Posterior cingulate gyrus (tissue), 11 donors: ENCODE measurements at regions not wholly inside any gene's neighbourhood (a gene's known extent, or its start where the extent isn't known, plus 50 kb on each side); places are given as distances from the start of the nearest gene placed in this dataset.
A peak's percentile ranks its signal among the peaks of the same experiment; 100 is the strongest.
"Not testable (repeated sequence)": the region's sequence is repeated elsewhere in the genome, so short reads cannot be mapped to it uniquely, and the experiment has no call there.

ENCODE experiments used
- DNase-seq, 10 donors: peaks; one replicate each; pipeline versions ENCODE4 v3.0.0 to v3.0.0-alpha.2; 2020 to 2021; ENCODE audit warnings: mixed read lengths in 3 of 10
- intact Hi-C: fragments of 100-400 bp; cut with DNase I; formaldehyde crosslinking; loops from one replicate; pipeline ENCODE4 v1.15.1; 2023

GRCh38 chr15:81784751-81785150, 261.1 kb downstream of the MEX3B start:
- intact Hi-C loops = no loop called here
- no peak for DNase-seq

- no peak for DNase-seq
- intact Hi-C loops = no loop called here
Observed at GRCh38 chr15:81783586-81783985, 262.2 kb downstream of the MEX3B start.

GRCh38 chr15:81783076-81783475, 262.7 kb downstream of the MEX3B start:
- intact Hi-C loops = no loop called here
- DNase-seq = no peak

- intact Hi-C loops = no loop called here
- DNase-seq = no peak
Observed at GRCh38 chr15:81781395-81781794, 264.4 kb downstream of the MEX3B start.

GRCh38 chr15:81780966-81781365, 264.9 kb downstream of the MEX3B start:
- intact Hi-C loops = no loop called here
- DNase-seq = no peak

GRCh38 chr15:81779181-81779580, 266.6 kb downstream of the MEX3B start:
- no peak for DNase-seq
- intact Hi-C loops = no loop called here

- intact Hi-C loops = no loop called here
- DNase-seq = no peak
Observed at GRCh38 chr15:81777546-81777945, 268.3 kb downstream of the MEX3B start.

GRCh38 chr15:81776976-81777375, 268.8 kb downstream of the MEX3B start:
- intact Hi-C loops = no loop called here
- no peak for DNase-seq

GRCh38 chr15:81775779-81776178, 270.0 kb downstream of the MEX3B start:
- DNase-seq, intact Hi-C loops: not testable (repeated sequence)

- no peak for DNase-seq
- intact Hi-C loops = no loop called here
Observed at GRCh38 chr15:81774309-81774708, 271.5 kb downstream of the MEX3B start.

GRCh38 chr15:81768773-81769172, 277.0 kb downstream of the MEX3B start:
- intact Hi-C loops = no loop called here
- DNase-seq = no peak

- intact Hi-C loops = no loop called here
- no peak for DNase-seq
Observed at GRCh38 chr15:81766829-81767475, 278.9 kb downstream of the MEX3B start.

GRCh38 chr15:81765816-81766215, 280.0 kb downstream of the MEX3B start:
- intact Hi-C loops = no loop called here
- DNase-seq = no peak

GRCh38 chr15:81763304-81763703, 282.5 kb downstream of the MEX3B start:
- DNase-seq = no peak
- intact Hi-C loops = no loop called here

- no peak for DNase-seq
- intact Hi-C loops = no loop called here
Observed at GRCh38 chr15:81760686-81761085, 285.1 kb downstream of the MEX3B start.

GRCh38 chr15:81758818-81759284, 287.0 kb downstream of the MEX3B start:
- no peak for DNase-seq
- intact Hi-C loops = no loop called here

GRCh38 chr15:81755626-81756025, 290.2 kb downstream of the MEX3B start:
- intact Hi-C loops = no loop called here
- DNase-seq = no peak

- intact Hi-C loops = no loop called here
- no peak for DNase-seq
Observed at GRCh38 chr15:81754078-81754477, 291.7 kb downstream of the MEX3B start.

- no peak for DNase-seq
- intact Hi-C loops = no loop called here
Observed at GRCh38 chr15:81752974-81753373, 292.8 kb downstream of the MEX3B start.

GRCh38 chr15:81752546-81752942, 293.3 kb downstream of the MEX3B start:
- intact Hi-C loops = no loop called here
- peak; percentile 47 to 94 (median 64) for DNase-seq

- DNase-seq = no peak
- intact Hi-C loops = no loop called here
Observed at GRCh38 chr15:81751816-81752545, 293.8 kb downstream of the MEX3B start.

GRCh38 chr15:81751256-81751655, 294.6 kb downstream of the MEX3B start:
- no peak for DNase-seq
- intact Hi-C loops = no loop called here
